T-helper 2 cell treated with Interferon-gamma antibody and Interleukin-4, amounts not matched to agents 100 ng/mL and 5 ng/mL, for 36 hours (primary cell): ENCODE measurements at regions not wholly inside any gene's neighbourhood (a gene's known extent, or its start where the extent isn't known, plus 50 kb on each side); places are given as distances from the start of the nearest gene placed in this dataset.

Source experiments
- intact Hi-C: fragments of 100-400 bp; cut with micrococcal nuclease; formaldehyde crosslinking; loops from one replicate; pipeline ENCODE4 v1.15.1; 2023

GRCh38 chr18:44520981-44521667 is 159.6 kb upstream of the SETBP1 start:
- intact Hi-C loops = no loop called here

- intact Hi-C loops = no loop called here
These were observed 159.0 kb upstream of the SETBP1 start for GRCh38 chr18:44521668-44522022.

GRCh38 chr18:44526705-44527415 is 153.8 kb upstream of the SETBP1 start:
- intact Hi-C loops = no loop called here

- intact Hi-C loops = no loop called here
These were observed 147.6 kb upstream of the SETBP1 start for GRCh38 chr18:44533071-44533470.

- intact Hi-C loops = no loop called here
These were observed 144.6 kb upstream of the SETBP1 start for GRCh38 chr18:44536046-44536445.

GRCh38 chr18:44536619-44537018 is 144.1 kb upstream of the SETBP1 start:
- intact Hi-C loops = no loop called here

GRCh38 chr18:44537526-44537925 is 143.2 kb upstream of the SETBP1 start:
- intact Hi-C loops = no loop called here

GRCh38 chr18:44539926-44540325 is 140.8 kb upstream of the SETBP1 start:
- intact Hi-C loops = no loop called here

- intact Hi-C loops = no loop called here
These were observed 139.5 kb upstream of the SETBP1 start for GRCh38 chr18:44541159-44541558.

- intact Hi-C loops = no loop called here
These were observed 138.9 kb upstream of the SETBP1 start for GRCh38 chr18:44541781-44542180.

- intact Hi-C loops = no loop called here
These were observed 137.3 kb upstream of the SETBP1 start for GRCh38 chr18:44543387-44543786.

- intact Hi-C loops = no loop called here
These were observed 135.2 kb upstream of the SETBP1 start for GRCh38 chr18:44545359-44545985.

GRCh38 chr18:44546954-44547353 is 133.7 kb upstream of the SETBP1 start:
- intact Hi-C loops = no loop called here

- intact Hi-C loops = no loop called here
These were observed 132.1 kb upstream of the SETBP1 start for GRCh38 chr18:44548291-44549221.

GRCh38 chr18:44552706-44553105 is 128.0 kb upstream of the SETBP1 start:
- intact Hi-C loops = no loop called here

- intact Hi-C loops = no loop called here
These were observed 124.4 kb upstream of the SETBP1 start for GRCh38 chr18:44556296-44556695.

- intact Hi-C loops = no loop called here
These were observed 123.0 kb upstream of the SETBP1 start for GRCh38 chr18:44557616-44558151.

GRCh38 chr18:44558767-44559166 is 121.9 kb upstream of the SETBP1 start:
- intact Hi-C loops = no loop called here

- intact Hi-C loops = no loop called here
These were observed 117.7 kb upstream of the SETBP1 start for GRCh38 chr18:44562986-44563385.

GRCh38 chr18:44564922-44565321 is 115.8 kb upstream of the SETBP1 start:
- intact Hi-C loops = no loop called here

- intact Hi-C loops = no loop called here
These were observed 112.3 kb upstream of the SETBP1 start for GRCh38 chr18:44568342-44568741.
